RWPE1 (cell line): ENCODE measurements at regions not wholly inside any gene's neighbourhood (a gene's known extent, or its start where the extent isn't known, plus 50 kb on each side); places are given as distances from the start of the nearest gene placed in this dataset.

ENCODE experiments used
- CTCF ChIA-PET: fragments of 350-600 bp; sonication (Branson Sonifier 250); formaldehyde crosslinking; extraction: SDS; loops from one replicate; lab custom pipeline; 2021; lab: Yijun Ruan, JAX
- POLR2A ChIA-PET: fragments of 400-600 bp; formaldehyde crosslinking; extraction: SDS; loops from one replicate; lab custom pipeline; 2020; ENCODE audit warnings: antibody characterized with exemption; ENCODE audit not compliant: low non-redundant PET; lab: Yijun Ruan, JAX
- DNase-seq: peaks from one replicate; pipeline ENCODE4 v3.0.0; 2012; ENCODE audit warnings: low spot score
- H3K27ac ChIP-seq: fragments of 450-650 bp; 2 replicates; pipeline ENCODE4 v1.5.1; 2017
- TF ChIP-seq, protein P1 (sequence below): fragments of 450-650 bp; conservative IDR thresholded peaks from 2 replicates; pipeline ENCODE4 v1.5.1; 2017; ENCODE audit warnings: low read depth, mild to moderate bottlenecking

DNA sequence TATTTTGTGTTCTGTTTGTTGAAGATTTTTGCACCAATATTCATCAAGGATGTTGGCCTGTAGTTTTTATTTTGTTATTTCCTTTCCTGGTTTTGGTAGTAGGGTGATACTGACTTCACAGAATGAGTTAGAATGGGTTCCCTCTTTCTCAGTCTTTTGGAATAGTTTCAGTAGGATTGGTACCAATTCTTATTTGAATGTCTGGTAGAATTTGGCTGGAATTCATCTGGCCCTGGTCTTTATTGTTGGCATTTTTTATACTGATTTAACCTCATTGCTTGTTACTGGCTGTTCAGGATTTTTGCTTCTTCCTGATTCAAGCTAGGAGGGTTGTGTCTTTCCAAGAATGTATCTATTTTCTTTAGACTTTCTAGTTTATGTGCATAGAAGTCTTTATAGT, 263.7 kb downstream of the SOX11 start:
- no peak overlapping the region for H3K27ac ChIP-seq
- DNase-seq, result no peak
- ChIA-PET CTCF (no interaction called here), POLR2A (no interaction called here)
- TF ChIP-seq, protein P1, sequence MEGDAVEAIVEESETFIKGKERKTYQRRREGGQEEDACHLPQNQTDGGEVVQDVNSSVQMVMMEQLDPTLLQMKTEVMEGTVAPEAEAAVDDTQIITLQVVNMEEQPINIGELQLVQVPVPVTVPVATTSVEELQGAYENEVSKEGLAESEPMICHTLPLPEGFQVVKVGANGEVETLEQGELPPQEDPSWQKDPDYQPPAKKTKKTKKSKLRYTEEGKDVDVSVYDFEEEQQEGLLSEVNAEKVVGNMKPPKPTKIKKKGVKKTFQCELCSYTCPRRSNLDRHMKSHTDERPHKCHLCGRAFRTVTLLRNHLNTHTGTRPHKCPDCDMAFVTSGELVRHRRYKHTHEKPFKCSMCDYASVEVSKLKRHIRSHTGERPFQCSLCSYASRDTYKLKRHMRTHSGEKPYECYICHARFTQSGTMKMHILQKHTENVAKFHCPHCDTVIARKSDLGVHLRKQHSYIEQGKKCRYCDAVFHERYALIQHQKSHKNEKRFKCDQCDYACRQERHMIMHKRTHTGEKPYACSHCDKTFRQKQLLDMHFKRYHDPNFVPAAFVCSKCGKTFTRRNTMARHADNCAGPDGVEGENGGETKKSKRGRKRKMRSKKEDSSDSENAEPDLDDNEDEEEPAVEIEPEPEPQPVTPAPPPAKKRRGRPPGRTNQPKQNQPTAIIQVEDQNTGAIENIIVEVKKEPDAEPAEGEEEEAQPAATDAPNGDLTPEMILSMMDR, result no peak

DNA sequence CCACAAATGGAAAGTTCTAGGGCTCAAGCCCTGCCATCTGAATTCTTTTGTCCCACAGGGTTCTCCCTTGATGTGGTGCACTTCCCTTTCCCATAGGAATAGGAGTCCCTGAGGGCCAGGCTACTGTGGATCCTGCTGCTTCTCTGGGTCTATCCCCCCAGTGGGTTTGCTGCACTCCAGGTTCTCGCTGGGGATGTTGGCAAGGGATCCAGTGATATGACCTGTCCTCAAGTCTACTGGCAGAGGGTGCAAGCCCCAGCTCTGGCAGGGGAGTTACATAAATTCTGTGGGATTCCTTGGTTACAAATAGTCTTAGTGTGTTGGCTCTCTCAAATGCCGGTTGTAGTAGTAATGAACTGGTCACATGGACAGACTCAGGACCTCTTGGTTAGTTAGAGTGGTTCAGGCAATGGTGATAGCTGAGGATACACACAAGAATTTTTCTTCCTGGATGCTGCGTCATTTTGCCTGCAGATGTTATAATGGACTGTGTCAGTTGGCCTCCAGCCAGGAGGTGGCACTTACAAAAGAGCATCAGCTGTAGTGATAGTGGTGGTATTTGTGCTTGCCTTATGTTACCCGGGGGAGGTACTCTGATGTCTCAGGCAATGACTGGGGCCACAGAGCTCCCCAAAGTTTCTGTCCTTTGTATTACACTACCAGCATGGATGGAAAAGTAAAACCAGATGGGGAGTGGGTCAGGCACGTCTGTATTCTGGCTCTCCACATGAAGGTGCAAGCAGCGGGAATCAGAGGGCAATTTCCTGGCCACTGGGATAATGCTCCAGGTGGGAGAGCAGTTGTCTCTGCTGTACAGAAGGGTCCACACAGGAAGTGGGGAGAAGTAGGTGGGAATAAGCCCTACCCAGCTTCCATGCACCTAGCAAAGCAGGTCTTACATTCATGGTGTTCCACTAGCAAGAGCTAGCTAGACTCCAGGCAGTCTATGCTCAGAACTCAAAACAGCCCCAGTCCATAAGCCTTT, 267.9 kb downstream of the SOX11 start:
- POLR2A ChIA-PET, result no interaction called here
- H3K27ac ChIP-seq, result no peak overlapping the region
- CTCF ChIA-PET, result interaction anchor here (0.6 kb wide), 1 partner anchor 17 kb away, joined by 8 read pairs; no protein-coding TSS in a partner anchor
- TF ChIP-seq, protein P1, result no peak
- DNase-seq, result no peak

DNA sequence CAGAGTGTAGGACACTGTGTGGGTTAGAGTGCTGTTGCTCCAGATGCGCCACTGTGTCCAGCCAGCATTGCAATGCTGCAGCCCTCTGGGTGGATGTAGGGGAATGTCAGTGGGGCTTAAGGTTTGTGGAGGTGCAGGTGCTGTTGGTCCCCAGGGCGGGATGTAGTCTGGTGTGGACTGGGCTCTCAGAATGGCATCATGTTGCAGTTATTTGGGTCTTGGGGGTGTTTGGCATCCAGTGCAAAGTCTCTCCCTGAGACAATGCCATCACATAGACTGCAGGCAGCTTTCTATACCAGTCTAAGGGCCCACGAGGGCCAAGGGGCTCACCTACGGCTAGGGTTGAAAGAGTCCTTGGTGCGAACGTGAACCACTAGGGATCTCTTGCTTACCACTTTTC, 275.3 kb downstream of the SOX11 start:
- DNase-seq, result no peak
- H3K27ac ChIP-seq, result no peak overlapping the region
- TF ChIP-seq, protein P1, result no peak
- ChIA-PET CTCF (no interaction called here), POLR2A (no interaction called here)

DNA sequence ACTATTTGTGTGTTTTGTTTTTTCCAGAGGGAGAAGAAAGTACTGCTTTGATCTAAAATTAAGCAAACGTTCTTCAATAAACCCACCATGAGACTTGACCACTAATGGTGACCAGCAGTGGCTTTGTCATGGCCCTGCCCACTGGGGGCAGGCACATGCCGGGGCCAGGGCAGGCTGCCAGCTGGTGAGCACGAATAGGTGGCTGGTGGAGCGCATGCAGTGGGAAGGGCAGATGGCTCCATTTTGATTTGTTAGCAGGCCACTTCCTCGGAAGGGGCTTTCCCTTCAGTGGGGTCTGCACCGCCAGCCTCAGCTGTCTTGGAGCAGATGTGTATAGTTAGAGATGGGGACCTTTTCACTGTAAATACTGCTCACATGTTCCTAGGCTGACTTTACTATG, 277.1 kb downstream of the SOX11 start:
- POLR2A ChIA-PET, result no interaction called here
- no peak overlapping the region for H3K27ac ChIP-seq
- TF ChIP-seq, protein P1, result no peak
- CTCF ChIA-PET, result no interaction called here
- no peak for DNase-seq

- ChIA-PET CTCF (no interaction called here), POLR2A (no interaction called here)
- TF ChIP-seq, protein P1, result no peak
- no peak for DNase-seq
- no peak overlapping the region for H3K27ac ChIP-seq
Measured at GRCh38 chr2:5970347-5970746, 278.2 kb downstream of the SOX11 start.

GRCh38 chr2:5974477-5974876, 282.3 kb downstream of the SOX11 start:
- POLR2A ChIA-PET, result no interaction called here
- TF ChIP-seq, protein P1, result no peak
- CTCF ChIA-PET, result no interaction called here
- DNase-seq, result no peak
- no peak overlapping the region for H3K27ac ChIP-seq
